ENCODE measurements at regions not wholly inside any gene's neighbourhood (a gene's known extent, or its start where the extent isn't known, plus 50 kb on each side); places are given as distances from the start of the nearest gene placed in this dataset.
"Not testable (repeated sequence)": the region's sequence is repeated elsewhere in the genome, so short reads cannot be mapped to it uniquely, and the experiment has no call there.

DNA sequence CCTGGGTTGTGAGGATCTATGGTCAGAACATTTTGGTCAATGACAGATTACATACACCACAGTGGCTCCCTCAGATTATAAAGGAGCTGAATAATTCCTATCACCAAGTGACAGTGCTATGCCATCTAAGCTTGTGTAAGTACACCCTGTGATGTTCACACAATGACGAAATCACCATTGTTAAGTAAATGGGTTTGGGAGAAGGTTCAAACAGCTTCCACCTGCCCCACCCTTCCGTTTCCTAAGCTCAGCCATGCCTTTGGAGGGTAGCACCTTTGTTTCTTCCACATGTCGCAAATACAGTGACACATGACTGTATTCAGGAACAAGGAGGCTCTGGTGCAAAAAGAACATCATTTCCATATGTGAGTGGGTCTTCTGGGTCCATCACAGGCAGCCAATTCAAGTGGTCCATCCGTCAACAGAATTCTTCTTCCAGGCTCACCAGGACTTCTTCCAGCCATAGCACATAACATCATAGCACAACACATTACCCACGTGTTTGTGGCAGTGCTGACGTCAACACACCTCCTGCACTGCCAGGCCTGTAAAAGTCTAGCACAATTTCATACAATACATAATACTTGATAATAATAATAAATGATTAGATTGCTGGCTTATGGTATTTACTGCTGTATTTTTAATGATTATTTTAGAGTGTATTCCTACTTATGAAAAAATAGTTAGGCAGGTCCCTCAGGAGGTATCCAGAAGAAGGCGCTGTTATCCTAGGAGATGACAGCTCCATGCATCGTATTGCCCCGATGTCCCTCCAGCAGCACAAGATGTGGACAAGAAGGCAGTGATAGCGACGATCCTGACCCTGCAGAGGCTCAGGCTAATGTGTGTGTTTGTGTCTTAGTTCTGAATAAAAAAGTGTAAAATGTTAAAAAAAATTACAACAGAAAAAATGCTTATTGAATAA lies 264.8 kb downstream of the ANAPC1 start:
- ATAC-seq (ENCODE audit: low read depth) = no peak
- Mint-ChIP-seq H3K4me1 (no peaks in the 10 kb centered on the region), H3K27ac (no peak overlapping the region), H3K36me3 (ENCODE audit: low read depth) (no peaks in the 10 kb centered on the region), H3K4me3 (no peak overlapping the region), H3K9me3 (no peaks in the 10 kb centered on the region), H3K27me3 (peaks cover 2% of the 10 kb centered on the region)
- POLR2A ChIA-PET = no interaction called here
- DNase-seq = no peak
- intact Hi-C loops (cut with micrococcal nuclease) = no loop called here
- TF ChIP-seq, protein P1, sequence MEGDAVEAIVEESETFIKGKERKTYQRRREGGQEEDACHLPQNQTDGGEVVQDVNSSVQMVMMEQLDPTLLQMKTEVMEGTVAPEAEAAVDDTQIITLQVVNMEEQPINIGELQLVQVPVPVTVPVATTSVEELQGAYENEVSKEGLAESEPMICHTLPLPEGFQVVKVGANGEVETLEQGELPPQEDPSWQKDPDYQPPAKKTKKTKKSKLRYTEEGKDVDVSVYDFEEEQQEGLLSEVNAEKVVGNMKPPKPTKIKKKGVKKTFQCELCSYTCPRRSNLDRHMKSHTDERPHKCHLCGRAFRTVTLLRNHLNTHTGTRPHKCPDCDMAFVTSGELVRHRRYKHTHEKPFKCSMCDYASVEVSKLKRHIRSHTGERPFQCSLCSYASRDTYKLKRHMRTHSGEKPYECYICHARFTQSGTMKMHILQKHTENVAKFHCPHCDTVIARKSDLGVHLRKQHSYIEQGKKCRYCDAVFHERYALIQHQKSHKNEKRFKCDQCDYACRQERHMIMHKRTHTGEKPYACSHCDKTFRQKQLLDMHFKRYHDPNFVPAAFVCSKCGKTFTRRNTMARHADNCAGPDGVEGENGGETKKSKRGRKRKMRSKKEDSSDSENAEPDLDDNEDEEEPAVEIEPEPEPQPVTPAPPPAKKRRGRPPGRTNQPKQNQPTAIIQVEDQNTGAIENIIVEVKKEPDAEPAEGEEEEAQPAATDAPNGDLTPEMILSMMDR (IDR thresholded peaks at IDR 0.05) = no peak
- CTCF ChIA-PET = no interaction called here

DNA sequence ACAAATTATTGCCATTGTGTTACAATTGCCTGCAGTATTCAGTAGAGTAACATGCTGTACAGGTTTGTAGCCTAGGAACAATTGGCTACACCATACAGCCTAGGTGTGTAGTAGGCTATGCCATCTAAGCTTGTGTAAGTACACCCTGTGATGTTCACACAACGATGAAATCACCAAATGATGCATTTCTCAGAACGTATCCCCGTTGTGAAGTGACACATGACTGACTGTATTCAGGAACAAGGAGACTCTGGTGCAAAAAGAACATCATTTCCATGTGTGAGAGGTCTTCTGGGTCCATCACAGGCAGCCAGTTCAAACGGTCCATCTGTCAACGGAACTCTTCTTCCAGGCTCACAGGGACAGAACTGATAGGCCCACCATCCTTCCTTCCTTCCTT lies 263.7 kb downstream of the ANAPC1 start:
- intact Hi-C loops (cut with micrococcal nuclease) = no loop called here
- no peak overlapping the region for H3K4me3 Mint-ChIP-seq
- H3K27ac Mint-ChIP-seq = no peak overlapping the region
- no peaks in the 10 kb centered on the region for H3K36me3 Mint-ChIP-seq (ENCODE audit: low read depth)
- TF ChIP-seq, protein P1 (IDR thresholded peaks at IDR 0.05) = no peak
- no peak for DNase-seq
- peaks cover 2% of the 10 kb centered on the region for H3K27me3 Mint-ChIP-seq
- POLR2A ChIA-PET = no interaction called here
- no peak for ATAC-seq (ENCODE audit: low read depth)
- H3K4me1 Mint-ChIP-seq = peaks cover 4% of the 10 kb centered on the region
- CTCF ChIA-PET = no interaction called here
- no peaks in the 10 kb centered on the region for H3K9me3 Mint-ChIP-seq

DNA sequence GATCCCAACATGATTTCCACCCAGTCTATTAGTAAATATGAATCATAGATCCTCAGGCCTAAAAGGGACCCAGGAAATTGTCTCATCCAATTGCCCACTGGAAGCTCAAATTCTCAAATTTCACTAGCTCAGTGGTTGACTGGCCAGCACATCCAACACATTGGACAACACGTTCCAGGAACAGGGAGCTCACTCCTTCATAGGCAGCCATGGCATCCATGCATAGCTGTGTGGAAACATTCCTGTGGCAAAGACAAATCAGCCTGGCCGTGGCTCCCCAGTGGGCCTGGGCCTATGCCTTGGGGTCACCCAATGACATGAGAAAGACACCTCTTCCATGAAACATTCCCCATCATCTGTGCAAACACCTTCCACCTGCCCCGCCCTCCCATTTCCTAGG lies 261.1 kb downstream of the ANAPC1 start:
- ChIA-PET POLR2A (no interaction called here), CTCF (no interaction called here)
- H3K27ac Mint-ChIP-seq = no peak overlapping the region
- no peaks in the 10 kb centered on the region for H3K36me3 Mint-ChIP-seq (ENCODE audit: low read depth)
- H3K4me1 Mint-ChIP-seq = peaks cover 4% of the 10 kb centered on the region
- intact Hi-C loops (cut with micrococcal nuclease) = no loop called here
- no peak overlapping the region for H3K4me3 Mint-ChIP-seq
- TF ChIP-seq, protein P1 (IDR thresholded peaks at IDR 0.05) = no peak
- ATAC-seq (ENCODE audit: low read depth) = no peak
- no peak for DNase-seq
- peaks cover 2% of the 10 kb centered on the region for H3K27me3 Mint-ChIP-seq
- peaks cover 11% of the 10 kb centered on the region for H3K9me3 Mint-ChIP-seq

DNA sequence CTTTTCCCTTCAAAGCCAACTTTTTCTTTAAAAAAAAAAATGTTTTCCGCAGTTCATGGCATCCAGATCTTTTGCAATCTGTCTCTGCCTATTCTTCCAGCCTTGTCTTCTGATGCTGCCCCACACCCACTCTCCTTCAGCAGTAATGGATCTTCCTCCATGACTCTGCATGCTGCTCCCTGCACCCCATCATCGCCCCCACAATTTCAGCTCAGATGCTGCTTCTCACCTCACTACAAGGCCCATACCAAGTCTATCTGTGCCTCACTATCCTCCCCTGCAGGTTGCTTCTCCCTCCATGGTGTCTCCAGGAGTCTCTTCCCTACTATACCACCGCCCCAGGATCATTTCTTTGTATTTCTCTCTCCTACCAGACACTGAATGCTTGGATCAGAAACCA lies 260.6 kb downstream of the ANAPC1 start:
- DNase-seq (no peak), ATAC-seq (ENCODE audit: low read depth) (no peak)
- intact Hi-C loops (cut with micrococcal nuclease) = no loop called here
- Mint-ChIP-seq H3K27ac (no peak overlapping the region), H3K36me3 (ENCODE audit: low read depth) (no peaks in the 10 kb centered on the region), H3K4me3 (no peak overlapping the region), H3K27me3 (peaks cover 2% of the 10 kb centered on the region), H3K9me3 (peaks cover 14% of the 10 kb centered on the region), H3K4me1 (peaks cover 4% of the 10 kb centered on the region)
- TF ChIP-seq, protein P1 (IDR thresholded peaks at IDR 0.05) = no peak
- ChIA-PET POLR2A (no interaction called here), CTCF (no interaction called here)

DNA sequence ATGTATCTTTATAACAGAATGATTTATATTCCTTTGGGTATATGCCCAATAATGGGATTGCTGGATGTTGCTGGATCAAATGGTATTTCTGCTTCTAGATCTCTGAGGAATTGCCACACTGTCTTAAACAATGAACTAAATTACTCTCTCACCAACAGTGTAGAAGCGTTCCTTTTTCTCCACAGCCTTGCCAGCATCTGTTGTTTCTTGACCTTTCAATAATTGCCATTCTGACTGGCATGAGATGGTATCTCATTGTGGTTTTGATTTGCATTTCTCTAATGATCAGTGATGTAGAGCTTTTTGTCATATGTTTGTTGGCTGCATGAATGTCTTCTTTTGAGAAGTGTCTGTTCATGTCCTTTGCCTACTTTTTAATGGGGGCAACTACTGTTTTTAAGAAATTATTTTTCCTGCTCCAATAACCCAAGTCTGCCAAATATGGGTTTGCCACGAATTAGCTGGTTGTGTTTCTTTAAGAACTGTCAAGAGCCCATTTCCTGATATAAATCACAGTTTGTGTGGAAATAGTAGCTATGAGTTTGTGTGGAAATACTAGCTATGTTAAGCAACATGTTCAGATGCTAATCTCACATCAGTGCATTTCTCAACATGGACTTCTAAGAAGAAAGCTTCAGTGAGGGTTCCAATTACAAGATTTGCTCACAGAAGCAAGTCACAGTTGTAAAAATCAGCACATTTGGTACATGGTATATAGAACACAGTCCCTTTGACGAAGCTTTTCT lies 259.4 kb downstream of the ANAPC1 start:
- TF ChIP-seq, protein P1 (IDR thresholded peaks at IDR 0.05) = no peak
- ATAC-seq (ENCODE audit: low read depth) (no peak), DNase-seq (no peak)
- H3K4me3 Mint-ChIP-seq = no peak overlapping the region
- H3K36me3 Mint-ChIP-seq (ENCODE audit: low read depth) = peaks cover 6% of the 10 kb centered on the region
- intact Hi-C loops (cut with micrococcal nuclease) = no loop called here
- POLR2A ChIA-PET = no interaction called here
- CTCF ChIA-PET = no interaction called here
- H3K27ac Mint-ChIP-seq = no peak overlapping the region
- peaks cover 22% of the 10 kb centered on the region for H3K9me3 Mint-ChIP-seq
- no peaks in the 10 kb centered on the region for H3K27me3 Mint-ChIP-seq
- peaks cover 4% of the 10 kb centered on the region for H3K4me1 Mint-ChIP-seq

DNA sequence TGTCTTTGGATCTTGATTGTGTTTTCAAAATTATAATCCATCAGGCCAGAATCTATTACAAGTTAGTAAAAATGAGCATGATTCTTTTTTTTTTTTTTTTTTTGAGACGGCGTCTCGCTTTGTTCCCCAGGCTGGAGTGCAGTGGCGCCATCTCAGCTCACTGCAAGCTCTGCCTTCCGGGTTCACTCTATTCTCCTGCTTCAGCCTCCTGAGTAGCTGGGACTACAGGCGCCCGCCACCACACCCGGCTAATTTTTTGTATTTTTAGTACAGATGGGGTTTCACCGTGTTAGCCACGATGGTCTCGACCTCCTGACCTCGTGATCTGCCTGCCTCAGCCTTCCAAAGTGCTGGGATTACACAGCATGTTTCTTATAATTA lies 258.8 kb downstream of the ANAPC1 start:
- H3K27ac Mint-ChIP-seq; CTCF ChIA-PET; ATAC-seq (ENCODE audit: low read depth); H3K4me3 Mint-ChIP-seq; H3K36me3 Mint-ChIP-seq (ENCODE audit: low read depth); intact Hi-C loops (cut with micrococcal nuclease); DNase-seq; H3K27me3 Mint-ChIP-seq; H3K4me1 Mint-ChIP-seq: not testable (repeated sequence)
- POLR2A ChIA-PET = interaction anchor here (0.7 kb wide), 1 partner anchor 12 kb away, joined by 5 read pairs; no protein-coding TSS in a partner anchor
- H3K9me3 Mint-ChIP-seq = peaks cover 24% of the 10 kb centered on the region

All from activated B cell treated with CpG ODN at 0.5 μM for 24 hours (primary cell).